Spleen (tissue), 7 donors: ENCODE measurements at regions not wholly inside any gene's neighbourhood (a gene's known extent, or its start where the extent isn't known, plus 50 kb on each side); places are given as distances from the start of the nearest gene placed in this dataset.

Experiments used
- POLR2A ChIP-seq, 3 donors: fragments of 450-650 bp; IDR thresholded peaks; one replicate each; pipeline ENCODE4 v1.5.1; 2017; ENCODE audit warnings: antibody characterized with exemption in 3 of 3, mild to moderate bottlenecking in 1 of 3
- TF ChIP-seq, protein P1 (sequence below), 11 experiments: fragments of 200-600 bp in 7 of 11; fragments of 450-650 bp in 4 of 11; sonication (generic) in 4 of 11; IDR thresholded peaks in 8 of 11; conservative IDR thresholded peaks in 3 of 11; 1 replicate in 7 of 11; 2 replicates in 4 of 11; pipeline versions ENCODE4 v1.4.0 to v1.8.0; 2016 to 2021; ENCODE audit warnings: antibody characterized with exemption in 11 of 11, inconsistent platforms in 4 of 11, mild to moderate bottlenecking in 1 of 11
- donor health status: DM: no; HTN: no; CAD: no; lungs with moderate emphysema.
- donor health status: DM: no; HTN: no; CAD: no.
- donor health status: DM: no; HTN: no; CAD: no.

GRCh38 chr1:76766381-76766780, 100.9 kb upstream of the ST6GALNAC5 start:
- TF ChIP-seq, protein P1, sequence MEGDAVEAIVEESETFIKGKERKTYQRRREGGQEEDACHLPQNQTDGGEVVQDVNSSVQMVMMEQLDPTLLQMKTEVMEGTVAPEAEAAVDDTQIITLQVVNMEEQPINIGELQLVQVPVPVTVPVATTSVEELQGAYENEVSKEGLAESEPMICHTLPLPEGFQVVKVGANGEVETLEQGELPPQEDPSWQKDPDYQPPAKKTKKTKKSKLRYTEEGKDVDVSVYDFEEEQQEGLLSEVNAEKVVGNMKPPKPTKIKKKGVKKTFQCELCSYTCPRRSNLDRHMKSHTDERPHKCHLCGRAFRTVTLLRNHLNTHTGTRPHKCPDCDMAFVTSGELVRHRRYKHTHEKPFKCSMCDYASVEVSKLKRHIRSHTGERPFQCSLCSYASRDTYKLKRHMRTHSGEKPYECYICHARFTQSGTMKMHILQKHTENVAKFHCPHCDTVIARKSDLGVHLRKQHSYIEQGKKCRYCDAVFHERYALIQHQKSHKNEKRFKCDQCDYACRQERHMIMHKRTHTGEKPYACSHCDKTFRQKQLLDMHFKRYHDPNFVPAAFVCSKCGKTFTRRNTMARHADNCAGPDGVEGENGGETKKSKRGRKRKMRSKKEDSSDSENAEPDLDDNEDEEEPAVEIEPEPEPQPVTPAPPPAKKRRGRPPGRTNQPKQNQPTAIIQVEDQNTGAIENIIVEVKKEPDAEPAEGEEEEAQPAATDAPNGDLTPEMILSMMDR (IDR thresholded peaks at IDR 0.05 in 8 of 11, conservative IDR thresholded peaks at IDR 0.05 in 3 of 11), result no peak
- TF ChIP-seq POLR2A (IDR thresholded peaks at IDR 0.05), result no peak
